HG02571 (cell line): ENCODE measurements at regions not wholly inside any gene's neighbourhood (a gene's known extent, or its start where the extent isn't known, plus 50 kb on each side); places are given as distances from the start of the nearest gene placed in this dataset.

Source experiments
- ATAC-seq: cut with Tn5 transposase; IDR thresholded peaks from one replicate; pipeline ENCODE4 v1.9.1; 2021; ENCODE audit warnings: mild to moderate bottlenecking, moderate library complexity; ENCODE audit not compliant: unreplicated experiment

DNA sequence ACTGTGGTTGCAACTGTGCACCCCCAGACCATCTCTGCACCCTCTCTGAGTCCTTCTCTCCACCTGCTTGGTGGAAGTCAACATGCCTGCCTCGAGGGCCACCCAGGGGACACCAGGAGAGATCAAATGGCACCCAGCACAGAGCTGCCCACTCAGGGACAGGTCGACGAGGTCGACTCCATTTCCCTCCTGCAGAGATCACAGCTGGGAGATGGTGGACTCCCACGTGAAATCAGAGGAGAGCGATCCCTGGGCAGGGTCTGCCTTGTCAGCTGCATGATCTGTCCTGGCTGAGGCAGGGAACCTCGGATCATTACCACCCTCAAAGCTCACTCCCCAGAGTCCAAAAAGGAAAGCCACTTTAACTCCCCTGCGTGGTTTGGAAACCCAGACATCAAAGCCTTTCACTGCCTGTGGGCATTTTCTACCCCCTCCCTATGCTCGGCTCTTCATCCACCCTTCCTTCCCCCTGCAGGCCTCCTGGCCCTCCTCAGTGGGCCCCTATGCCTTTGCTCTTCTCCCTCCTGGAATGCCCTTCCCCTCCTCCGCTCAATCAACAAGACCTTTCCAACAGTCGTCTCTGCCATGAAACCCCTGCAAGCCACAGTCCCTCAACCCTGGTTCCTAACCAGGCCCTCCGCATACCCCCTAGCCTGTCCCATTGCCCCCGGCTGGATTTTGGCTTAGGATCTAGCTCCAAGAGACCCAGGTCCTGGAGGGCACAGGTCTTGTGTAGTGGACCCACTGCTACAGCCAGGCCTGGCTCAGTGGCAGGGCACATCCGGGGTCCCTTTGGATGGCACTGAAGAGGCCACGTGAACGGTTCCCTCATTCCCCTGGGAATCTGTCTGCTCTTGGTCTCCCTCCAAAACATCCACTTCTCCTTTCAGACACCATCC lies 103.8 kb upstream of the RPL38 start:
- no peak for ATAC-seq

DNA sequence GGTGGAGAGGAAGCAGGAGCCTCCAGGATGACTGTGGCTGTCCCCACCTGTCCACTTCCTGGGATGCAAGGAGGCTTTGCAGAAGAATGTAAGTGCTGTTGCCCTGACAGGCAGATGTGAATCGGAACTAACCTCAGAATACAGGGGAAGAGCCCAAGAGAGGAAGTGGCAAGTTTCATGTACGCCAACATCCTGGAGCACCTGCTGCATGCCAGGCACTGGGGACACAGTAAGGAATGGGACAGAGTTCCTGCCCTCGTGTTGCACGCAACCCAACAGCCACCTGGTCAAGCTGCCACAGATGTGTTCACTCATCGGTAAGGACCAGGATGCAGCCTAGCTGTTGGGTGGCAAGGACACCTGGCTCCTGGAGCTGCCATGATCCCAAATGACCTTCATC lies 98.6 kb upstream of the RPL38 start:
- no peak for ATAC-seq

DNA sequence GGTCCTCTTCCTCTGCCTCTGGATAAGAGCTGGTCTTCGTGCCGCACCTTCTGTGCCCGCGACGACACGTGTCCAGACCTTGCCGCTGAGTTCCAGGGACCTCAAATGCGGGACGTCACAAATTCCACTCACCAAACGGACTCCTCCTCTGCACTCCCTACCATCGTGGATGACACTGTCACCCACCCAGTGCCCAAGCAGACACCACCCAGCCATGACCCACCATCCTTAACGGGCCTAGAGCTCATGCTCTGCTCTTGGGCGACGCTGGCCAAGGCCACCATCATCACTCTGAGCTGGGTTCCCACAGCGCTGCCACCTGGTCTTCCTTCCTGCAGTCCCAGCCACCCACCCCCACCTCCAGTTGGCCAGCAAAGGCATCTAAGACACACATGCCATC lies 96.4 kb upstream of the RPL38 start:
- no peak for ATAC-seq

DNA sequence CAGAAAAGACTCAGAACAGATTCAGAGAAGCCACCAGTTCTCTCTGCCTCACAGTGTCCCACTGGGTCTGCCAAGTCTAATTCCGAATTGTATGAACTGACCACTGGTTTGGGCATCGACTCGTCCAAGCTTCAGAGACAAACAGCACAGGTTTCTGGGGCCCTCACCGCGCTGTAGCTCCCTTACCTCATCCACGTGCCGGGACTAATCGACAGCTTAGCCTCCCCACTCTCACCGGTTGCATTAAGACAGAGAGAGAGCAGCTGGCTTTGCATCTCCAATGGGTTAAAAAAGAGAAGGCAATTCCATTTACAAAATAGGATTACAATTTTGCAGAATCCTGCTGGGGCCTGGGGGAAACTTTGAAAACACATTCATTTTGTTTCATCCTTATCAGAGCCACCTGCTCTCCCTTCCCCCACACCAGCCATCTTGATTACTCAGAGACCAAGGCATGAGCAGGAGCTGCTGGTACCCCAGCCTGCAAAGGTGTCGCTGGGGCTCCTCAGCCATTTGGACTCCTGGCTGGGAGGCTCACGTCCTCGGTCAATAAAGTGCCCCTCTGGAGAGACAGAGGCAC lies 95.3 kb upstream of the RPL38 start:
- ATAC-seq: no peak

DNA sequence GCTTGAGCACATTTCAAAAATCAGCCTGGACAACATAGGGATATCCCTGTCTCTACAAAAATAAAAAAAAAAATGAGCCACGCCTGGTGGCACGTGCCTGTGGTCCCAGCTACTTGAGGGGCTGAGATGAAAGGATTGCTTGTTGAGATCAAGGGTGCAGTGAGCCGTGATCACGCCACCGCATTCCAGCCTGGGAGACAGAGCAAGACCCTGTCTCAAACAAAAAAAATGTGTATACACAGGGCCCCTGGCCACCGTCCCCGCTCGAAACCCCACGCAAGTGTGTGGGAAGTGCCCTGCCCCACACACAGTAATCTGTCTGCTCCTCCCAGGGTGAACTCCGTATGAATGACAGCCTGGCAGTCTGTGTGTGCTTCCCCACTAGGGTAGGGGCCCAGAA lies 93.0 kb upstream of the RPL38 start:
- no peak for ATAC-seq

DNA sequence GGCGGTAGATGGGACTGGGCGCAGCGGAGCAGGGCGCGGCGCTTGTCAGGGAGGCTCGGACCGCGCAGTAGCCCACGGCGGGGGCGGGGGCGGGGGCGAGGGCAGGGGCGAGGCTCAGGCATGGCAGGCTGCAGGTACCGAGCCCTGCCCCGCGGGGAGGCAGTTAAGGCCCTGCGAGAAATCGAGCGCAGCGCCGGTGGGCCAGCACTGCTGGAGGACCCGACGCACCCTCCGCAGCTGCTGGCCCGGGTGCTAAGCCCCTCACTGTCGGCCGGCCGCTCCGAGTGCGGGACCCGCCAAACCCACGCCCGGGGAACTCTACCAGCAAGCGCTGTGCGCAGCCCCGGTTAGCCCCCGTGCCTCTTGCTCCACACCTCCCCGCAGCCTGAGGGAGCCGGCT lies 90.2 kb upstream of the RPL38 start:
- ATAC-seq: no peak

DNA sequence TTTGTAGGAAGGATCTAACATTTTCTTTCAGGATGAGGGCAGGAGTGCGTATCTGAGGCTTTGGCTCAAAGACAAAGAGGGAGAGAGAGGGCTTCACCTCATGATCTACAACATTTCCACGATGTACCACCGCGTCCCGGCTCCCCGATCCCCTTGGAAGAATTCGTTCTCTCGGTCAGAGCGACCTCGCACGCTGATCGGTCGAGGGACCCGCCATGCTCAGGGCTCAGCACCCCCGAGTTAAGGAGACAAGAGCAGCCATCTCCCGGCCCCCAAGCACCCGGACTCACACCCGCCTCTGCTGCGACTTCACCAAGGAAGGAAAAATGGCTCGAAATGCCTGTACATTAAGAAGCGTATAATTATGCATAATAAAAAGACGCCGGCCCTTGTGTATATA lies 89.5 kb upstream of the RPL38 start:
- no peak for ATAC-seq

DNA sequence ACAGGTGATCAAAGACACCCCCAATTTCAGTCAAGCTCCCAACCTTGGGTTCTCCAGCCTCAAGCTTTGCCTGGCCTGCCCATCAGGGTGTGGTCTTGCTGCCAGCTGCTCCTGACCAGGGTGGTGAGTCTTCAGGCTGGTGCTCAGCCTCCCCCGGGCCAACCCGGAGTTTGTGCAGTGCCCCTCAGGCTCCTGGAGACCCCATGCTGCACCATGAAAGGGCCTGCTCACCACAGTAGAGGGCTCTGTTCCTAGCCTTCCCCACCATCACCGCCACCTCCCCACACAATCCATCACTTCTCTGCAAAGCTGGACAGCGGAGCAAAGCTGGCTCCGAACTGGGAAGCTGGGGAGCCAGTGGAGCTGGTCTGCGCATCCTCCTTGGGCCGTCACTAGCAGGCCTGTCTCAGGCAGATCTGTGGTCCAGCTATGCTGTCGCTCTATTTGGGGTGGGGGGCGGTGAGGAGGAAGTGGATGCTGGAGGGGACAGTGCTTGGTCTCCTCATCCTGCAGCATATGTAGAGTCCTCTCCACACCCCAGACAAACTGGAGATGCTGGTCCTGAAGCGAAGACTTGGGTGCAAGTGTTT lies 88.5 kb upstream of the RPL38 start:
- no peak for ATAC-seq

DNA sequence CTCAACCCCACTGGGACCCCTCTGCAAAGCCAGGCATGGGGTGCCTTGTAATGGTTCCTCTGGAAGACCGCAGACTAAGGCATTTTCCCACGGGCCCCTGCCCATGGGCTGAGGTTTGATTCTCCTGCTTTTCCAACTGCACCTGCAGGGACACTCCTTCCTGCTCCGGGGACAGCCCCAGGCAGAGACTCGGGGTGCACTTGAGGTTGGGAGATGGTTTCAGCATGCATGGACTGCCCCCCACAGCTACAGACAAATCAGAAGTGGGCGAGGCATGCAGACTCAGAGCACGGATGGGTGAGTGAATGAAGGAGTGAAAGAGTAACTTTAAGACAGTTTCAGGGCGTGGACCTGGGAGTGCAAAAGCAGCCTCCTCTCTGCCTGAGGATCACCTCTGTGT lies 87.9 kb upstream of the RPL38 start:
- ATAC-seq: no peak

DNA sequence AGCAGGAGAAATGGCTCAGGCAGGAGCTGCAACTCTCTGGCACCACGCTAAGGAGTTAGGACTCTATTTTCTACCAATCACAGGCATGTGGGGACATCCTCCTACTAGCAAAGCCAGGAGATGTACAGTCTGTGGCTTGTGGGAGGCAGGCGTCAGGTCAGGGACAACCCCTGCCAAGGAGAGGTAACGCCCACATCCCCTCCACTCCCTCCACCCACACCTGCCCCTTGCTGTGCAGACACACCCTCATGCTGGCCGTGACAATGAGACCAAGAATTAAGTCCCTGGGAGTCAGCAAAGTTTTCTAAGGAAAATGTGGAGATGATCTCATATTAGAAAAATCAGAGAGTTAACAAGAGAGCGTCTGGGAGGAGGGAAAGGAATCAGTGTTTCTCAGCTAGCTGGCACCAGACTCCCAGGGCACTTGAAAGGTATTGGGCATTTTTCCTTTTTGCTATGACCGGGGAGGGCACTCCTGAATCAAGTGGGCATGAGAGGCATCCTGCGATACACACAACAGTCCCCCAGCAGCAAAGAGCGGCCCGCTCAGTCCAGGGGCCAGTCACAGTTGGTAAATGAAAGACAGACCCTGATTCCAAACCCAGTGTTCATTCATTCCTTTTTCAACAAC lies 87.3 kb upstream of the RPL38 start:
- ATAC-seq: no peak

DNA sequence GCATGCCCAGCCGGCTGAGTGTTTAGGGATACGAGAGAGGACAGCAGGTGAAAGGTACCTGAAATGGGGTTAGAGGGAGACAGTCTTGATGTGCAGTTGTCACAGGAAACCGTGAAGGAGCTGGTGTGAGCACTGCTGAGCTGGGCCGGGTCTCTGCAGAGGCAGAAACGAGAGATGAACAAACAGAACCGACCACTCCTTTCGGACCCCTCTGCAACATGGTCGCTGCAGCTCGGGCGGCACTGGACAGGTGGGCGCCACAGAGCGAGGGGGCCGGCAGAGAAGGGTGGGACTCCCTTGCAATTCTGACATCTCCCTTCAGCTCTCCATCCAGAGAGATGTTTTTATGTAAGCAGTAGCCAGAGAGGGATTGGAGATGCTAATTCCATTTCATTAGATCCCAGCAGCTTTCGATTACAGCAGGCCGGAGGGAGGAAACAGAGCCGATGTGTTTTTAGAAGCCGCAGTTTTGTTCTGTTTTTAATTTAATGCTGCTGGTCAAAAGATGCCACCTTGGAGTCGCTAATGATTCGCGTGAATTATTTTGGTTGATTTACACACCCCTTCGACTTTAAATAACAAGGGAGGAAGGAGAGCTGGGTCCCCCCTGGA lies 86.3 kb upstream of the RPL38 start:
- no peak for ATAC-seq

DNA sequence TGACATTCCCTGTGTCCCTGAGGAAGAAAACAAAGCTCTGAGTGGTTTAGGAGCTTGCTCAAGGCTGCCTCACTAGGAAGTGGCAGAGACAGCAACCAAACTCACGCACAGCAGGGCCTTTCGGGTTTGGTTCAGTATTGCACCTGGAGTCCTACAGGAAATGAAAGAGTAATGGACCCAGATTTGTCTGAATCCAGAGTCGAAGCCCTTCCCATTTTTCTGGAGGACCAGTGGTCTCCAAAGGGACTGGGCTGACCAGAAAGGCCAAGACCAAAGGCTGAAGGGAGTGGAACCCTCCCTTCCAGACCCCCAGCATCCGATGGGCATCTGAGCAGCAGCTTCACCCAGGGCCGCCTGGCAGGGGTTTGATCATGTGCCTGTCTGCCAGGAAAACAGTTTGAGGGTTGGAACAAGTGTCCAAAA lies 85.5 kb upstream of the RPL38 start:
- no peak for ATAC-seq

DNA sequence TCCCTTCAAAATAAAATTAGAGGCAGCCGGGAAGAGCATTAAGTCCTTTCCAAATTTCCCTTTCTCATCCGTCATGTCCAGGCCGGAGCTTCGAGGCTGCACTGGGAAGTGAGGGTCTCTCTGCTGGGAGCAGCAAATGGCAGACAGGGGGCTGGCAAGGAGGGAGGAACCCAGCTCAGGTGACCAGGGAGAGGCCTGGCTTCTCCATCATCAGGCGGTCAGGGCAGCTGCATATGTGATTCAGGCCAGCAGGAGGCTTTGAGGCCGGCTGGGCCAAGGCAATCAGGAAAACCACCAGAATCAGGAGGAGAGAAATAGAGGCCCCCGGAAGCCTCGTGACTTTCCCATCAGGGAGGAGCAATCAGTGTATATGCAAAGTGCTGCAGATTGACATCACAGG lies 85.0 kb upstream of the RPL38 start:
- no peak for ATAC-seq

DNA sequence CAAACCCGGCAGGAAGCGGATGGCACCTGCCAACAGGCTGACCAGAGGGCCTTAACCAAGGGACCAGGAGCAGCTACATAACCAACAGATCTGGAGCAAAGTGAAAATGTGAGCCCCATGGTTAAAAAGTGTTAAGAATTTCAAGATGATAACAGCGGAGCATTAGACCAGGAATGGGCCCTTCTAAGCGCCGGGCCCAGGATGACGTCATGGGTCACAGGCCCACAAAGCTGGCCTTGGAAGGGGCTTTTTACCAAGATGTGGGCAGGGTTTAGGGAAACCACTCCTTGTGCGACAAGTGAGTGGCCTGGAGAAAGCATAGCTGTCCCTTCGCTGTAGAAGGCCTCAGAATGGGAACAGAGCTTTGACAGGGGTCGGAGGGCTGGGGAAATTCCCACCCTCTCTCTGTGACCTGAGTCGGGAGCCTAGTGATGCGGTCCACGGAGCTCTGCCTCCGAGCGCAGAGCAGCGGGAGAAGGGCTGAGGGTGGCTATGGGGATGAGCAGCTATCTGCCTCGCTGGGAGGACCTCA lies 84.4 kb upstream of the RPL38 start:
- ATAC-seq: no peak

DNA sequence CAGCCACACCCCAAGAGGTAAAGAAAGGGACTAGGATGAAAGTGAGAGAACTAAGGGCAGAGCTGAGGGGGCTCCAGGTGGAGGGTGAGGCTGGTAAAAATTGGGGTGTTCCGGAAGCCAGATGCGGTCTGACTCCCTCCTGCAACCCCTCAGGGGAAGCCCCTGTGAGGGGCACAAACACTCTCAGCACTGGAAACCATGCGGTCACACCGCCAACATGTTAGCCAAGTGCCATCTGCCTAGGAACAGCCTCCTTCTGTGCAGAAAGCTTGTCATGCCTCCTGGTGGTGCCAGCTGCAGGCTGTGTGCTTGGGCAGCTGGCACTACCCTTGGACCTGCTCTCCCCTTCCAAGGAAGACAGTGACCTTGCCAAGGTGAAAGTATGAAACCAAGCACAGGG lies 83.5 kb upstream of the RPL38 start:
- no peak for ATAC-seq

DNA sequence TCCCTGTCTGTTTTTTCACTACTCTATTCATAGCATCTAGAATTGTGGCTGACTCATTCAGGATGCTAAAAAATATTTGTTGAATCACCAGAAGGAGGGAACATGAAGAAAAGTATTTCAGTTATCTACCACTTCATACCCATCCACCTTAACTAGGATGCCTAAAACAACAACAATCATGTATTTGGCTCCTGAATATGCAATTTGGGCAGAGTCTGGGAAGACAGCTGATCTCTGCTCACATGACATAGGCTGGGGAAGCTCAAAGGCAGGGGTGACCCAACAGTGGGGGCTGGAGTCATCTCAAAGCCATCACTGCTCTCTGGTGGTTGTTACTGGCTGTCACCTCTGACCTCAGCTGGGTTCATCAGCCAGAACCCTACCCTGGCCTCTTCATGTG lies 80.1 kb upstream of the RPL38 start:
- no peak for ATAC-seq

DNA sequence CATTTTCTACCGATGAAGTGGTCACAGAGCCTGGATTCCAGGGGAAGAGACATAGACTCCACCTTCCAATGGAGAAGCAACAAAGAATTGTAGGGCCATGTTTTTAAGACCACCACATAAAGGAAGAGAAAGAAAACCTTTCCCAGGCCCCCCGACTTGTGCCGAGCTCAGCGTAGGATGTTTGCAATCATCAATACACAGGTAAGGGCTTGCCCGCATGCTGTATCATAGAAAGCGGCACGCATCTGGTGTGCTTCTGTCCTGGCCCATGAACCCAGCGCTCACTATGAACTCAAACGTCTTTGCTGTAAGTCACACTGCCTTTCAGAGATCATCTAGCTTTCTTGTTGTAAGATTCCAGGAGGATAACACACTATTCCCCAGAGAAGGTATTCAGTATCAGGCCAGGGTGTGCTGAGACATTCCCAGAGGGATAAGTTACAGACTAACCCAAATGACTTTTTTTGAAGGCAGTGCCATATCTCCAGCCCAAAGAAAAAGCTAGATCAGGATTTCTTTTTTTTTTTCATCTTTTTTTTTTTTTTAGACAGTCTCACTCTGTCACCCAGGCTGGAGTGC lies 79.5 kb upstream of the RPL38 start:
- ATAC-seq: no peak

DNA sequence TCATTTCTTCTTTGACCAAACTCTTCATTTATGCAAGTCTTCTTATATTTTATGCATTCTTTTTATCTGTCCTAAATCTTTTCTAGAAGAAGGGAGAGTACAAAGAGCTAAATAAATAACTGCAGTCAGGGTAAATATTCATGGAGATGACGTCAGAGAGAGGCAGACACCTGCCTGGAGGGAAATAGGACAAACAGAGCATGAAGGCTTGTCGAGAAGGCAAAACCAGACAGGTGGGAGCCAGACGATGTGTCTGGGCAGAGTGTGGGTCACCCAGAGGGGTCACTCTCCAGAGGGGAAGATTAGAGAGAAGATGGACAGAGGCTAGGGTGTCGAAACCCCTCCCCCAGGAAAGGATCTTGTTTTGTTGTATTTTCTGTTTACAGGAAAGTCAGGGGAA lies 78.3 kb upstream of the RPL38 start:
- ATAC-seq: no peak

DNA sequence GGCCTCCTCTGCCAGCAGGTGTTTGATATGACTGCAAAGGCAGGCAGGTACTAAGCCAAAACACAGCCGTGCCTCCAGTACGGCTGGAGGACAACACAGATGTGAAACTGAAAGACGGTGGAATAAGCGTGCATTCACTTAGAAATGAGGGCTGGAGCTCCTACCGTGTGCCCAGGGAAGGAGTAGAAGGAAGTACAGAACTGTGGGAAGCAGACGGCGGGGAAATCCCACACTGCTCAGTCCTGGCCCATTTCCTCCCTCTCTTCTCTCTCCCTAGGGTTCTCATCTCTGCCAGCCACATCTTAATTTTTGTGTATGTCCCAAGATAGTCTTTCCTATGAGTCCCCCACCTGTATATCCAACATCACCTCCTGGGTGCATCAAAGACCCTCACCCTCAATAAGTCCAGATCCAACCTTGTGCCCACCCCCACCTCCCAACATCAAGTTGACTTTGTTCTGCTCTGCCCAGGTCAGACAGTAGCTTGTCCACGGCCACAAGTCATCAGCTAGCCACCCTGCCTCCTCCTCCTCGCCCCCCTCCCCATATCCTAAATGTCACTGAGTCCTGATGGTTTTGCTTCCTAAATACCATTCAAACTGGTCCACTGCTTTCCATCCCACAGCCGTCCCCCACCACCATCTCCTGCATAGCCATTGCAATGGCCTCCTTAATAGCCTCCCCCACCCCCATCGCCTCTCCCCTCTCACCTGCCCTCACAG lies 77.1 kb upstream of the RPL38 start:
- ATAC-seq: no peak

DNA sequence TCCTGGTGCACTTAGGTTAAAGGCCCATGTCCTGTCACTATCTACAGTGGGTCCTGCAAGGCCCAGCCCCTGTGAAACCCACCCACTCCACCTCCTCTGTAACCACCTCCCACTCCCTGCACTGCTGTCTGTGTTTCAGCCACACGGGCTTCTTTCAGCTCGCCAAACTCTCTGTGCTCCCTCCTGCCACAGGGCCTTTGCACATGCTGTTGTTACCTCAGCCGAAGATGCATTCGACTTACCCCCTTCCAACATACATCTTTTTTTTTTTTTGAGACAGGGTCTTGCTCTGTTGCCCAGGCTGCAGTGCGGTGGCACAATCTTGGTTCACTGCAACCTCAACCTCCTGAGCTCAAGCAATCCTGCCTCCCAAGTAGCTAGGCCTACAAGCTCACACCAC lies 76.5 kb upstream of the RPL38 start:
- ATAC-seq: no peak
